HG03025 (cell line): ENCODE measurements at regions not wholly inside any gene's neighbourhood (a gene's known extent, or its start where the extent isn't known, plus 50 kb on each side); places are given as distances from the start of the nearest gene placed in this dataset.
"Not testable (repeated sequence)": the region's sequence is repeated elsewhere in the genome, so short reads cannot be mapped to it uniquely, and the experiment has no call there.

Source experiments
- ATAC-seq: cut with Tn5 transposase; IDR thresholded peaks from one replicate; pipeline ENCODE4 v1.9.1; 2021; ENCODE audit warnings: mild to moderate bottlenecking, moderate library complexity; ENCODE audit not compliant: unreplicated experiment, low FRiP score

DNA sequence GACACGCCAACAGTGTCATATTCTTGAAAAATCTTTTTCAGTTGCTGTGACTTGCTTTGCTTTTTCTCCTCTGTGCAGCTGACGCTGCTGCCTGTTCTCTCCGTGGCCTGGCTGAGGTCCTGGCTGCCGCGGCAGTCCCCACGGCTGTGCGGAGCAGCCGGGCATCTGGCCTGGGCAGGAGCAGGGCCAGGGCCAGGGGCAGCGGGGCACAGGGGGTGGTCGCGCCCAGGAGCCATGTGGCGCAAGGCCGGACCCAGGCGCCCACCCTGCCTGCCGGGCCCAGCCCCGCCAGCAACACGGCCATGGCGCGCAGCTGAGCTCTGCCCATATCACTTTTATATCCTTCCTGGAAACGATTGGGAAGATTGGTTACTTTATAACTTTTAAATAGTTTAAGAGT, 109.4 kb upstream of the ACBD5 start:
- ATAC-seq, result no peak

DNA sequence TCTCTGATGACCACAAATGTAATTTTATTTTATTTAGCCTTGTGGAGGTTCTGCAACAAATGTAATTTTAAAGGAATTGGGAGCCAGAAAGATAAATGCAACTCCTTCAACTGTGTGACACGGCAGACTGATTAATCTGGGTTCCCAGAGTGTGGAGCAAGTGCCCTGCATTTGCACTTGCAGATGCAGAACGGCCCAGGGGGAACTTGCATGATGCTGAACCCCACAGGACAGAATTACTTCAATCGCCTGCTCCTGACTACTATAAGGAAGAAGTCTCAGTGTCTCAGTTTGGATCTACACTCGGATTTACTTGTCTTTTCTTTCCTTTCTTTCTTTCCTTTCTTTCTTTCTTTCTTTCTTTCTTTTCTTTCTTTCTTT, 107.2 kb upstream of the ACBD5 start:
- ATAC-seq, result not testable (repeated sequence)

DNA sequence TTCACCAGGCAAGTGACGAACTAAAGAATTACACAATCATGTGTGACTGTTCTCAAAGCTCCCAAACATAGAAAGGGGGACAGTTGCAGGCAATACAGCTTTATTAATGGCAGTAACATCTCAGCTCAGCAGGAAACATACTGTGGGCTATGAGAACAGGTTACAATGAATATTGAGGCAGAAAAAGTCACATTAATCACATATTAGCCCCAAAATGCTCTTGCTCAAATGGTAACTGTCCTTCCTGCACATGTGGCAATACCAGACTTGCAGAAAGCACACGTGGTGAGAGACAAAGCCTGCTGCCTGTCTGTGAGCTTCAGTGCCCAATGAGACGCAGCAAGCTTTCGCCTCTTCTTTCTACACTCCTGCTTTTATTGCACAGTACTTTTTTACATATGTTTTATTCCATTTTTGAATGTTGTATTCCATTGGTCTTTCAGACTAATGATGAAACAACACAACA, 104.9 kb upstream of the ACBD5 start:
- no peak for ATAC-seq

DNA sequence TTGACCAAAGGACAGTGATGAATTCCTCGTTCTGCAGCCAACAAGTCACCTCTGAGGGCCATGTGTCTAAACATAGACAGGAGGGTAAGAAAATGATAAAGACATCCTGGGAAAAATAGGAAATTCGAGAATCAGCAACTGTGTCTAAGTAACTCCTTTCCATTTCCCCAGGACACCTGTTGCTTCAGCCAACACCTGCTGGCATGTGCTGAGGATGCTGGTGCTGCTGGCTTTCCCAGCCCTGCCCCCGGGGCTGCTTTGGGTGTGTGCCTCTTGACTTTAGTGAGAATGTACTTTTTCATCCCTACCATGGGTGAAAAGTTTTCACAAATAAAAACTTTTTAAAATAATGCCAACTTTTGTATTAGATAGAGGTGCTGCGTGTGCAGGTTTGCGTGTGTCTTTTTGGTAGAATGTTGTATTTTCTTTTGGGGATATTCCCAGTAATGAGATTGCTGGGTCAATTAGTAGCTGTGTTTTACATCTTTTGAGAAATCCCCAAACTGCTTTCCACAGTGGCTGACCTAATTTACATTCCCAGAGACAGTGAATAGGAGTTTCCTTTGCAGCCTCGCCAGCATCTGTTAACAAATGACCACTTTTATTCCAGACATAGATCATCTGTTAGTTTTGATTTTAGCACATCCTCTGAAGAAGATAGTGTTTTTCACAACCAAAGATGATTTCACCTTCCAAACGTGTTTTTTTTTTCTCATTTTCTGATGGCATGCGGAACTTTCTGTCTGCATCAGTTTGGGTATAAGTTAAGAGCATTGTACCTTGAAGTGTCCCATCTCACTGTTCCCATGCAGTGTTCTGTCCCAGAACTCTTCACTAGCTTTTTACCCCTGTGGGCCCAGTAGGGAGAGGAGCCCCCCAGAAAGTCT, 104.2 kb upstream of the ACBD5 start:
- no peak for ATAC-seq

DNA sequence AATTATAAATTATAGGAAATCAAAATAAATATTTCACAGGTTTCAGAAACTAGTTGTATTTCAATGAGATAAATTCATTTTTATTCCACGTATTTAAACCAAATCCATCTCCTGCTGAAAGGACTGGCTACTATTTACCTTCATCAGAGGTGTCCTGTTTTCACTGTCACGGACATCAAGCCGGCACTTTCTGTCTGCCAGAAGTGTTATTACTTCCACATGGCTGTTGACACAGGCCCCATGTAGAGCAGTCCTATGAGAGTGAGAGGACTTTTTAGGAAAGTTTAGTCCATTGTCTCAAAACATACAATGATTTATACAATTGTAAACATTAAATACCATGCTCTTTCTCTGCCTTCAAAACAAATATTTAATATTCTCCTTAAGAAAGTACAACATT, 100.4 kb upstream of the ACBD5 start:
- ATAC-seq, result no peak

DNA sequence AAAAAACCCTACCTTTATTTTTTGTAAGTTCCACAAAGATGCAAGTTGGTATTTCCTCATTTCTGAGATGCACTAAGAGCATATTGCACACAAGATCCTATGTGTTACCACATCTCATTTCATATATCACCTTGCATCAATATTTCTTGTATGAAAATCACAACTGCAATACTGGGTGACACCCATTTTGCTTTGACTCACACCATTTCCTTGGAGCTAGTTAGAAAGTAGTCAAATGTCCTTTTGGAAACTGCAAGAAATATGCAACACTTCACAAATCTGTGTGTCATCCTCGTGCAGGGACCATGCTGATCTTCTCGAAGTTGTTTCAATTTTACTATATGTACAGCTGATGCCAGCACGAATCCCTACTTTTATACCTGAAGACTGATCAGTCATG, 94.6 kb upstream of the ACBD5 start:
- not testable (repeated sequence) for ATAC-seq

DNA sequence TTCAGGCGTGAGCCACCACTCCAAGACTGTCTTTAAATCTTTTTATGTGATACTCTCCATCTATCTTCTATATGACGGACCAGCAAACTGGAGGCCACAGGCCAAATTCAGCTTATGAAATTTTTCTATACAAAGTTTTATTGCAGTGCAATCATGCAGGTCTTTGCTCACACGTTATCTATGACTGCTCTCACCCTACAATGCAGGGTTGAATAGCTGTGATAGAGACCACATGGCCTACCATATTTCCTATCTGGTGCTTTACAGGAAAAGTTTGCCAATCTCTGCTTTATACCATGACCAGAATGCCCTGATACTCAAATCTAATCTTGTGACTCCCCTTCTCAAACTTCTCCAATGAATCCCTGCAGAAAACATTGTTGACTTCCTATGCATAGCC, 89.5 kb upstream of the ACBD5 start:
- ATAC-seq, result no peak

DNA sequence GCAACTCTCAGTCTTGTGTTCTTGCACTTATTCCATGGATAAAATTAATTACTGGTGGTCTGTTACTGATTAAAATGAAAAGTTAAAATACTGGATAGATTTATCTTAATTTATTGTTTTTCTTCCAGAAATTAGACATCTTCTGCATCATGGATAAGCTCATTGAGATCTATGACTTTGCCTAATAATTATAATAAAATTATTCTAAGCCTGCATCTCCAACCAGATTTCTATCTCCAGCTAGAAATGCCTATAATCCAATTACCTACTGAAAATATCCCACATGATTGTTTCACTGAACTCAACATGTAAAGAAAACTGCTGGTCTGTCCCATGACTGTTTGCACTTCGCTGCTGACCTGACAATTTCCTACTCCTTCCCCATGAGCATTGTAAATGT, 88.3 kb upstream of the ACBD5 start:
- no peak for ATAC-seq

DNA sequence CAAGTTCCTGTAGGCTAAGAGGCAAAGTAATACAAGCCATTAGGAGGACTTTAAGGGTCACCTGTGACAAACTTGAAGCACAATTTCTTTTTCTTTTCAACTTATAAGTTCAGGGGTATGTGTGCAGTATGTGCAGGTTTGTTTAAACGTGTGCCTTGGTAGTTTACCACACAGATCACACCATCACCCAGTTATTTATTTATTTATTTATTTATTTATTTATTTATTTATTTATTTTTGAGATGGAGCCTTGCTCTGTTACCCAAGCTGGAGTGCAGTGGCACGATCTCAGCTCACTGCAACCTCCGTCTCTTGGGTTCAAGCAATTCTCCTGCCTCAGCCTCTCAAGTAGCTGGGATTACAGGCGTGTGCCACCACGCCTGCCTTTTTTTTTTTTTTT, 86.2 kb upstream of the ACBD5 start:
- not testable (repeated sequence) for ATAC-seq

DNA sequence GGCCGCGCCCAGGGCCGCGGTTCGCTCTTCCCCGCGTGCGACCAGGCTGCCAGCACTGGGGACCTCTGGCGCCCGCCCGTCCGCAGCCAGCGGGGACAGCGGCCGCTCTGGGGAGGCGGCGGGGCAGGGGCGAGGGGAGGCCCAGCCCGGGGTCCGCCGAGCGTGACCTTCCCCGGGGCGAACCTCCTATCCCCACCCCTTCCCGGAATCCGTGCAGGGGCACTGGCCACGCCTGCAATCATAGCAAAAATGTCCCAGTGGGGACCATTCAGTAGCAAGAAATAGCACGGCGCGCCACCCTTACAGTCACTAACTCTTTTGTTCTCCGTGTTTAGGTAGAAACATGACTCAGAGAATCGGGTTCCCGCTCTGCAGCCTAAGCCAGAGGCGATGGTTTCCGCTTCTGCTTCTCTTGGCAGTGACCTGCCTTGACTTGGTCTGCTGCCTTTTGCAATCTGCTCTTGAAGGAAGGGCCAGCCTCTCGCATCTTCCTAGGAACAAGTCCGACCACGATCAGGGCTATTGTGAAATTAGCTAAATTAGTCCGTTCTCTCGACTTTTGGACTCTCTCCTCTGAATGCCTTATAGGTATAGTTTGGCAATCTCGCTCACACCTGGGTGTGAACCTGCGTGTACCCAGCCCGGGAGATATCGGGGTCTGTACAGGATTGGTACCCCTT, 79.3 kb upstream of the ACBD5 start:
- ATAC-seq, result peak; percentile 83

DNA sequence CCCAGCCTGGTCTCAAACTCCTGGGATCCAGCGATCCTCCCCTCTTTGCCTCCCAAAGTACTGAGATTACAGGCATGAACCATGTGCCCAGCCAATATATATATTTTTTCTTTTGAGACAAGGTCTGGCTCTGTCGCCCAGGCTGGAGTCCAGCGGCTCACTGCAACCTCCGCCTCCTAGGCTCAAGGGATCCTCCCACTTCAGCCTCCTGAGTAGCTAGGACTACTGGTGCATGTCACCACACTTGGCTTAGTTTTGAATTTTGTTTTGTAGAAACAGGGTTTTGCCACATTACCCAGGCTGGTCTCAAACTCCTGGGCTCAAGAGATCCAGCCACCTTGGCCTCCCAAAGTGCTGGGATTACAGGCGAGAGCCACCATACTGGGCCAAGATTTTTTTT, 78.5 kb upstream of the ACBD5 start:
- ATAC-seq, result not testable (repeated sequence)

DNA sequence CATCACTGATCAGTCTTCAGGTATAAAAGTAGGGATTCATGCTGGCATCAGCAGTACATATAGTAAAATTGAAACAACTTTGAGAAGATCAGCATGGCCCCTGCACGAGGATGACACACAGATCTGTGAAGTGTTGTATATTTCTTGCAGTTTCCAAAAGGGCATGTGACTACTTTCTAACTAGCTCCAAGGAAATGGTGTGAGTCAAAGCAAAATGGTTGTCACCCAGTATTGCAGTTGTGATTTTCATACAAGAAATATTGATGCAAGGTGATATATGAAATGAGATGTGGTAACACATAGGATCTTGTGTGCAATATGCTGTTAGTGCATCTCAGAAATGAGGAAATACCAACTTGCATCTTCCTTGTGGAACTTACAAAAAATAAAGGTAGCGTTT, 74.5 kb upstream of the ACBD5 start:
- not testable (repeated sequence) for ATAC-seq

DNA sequence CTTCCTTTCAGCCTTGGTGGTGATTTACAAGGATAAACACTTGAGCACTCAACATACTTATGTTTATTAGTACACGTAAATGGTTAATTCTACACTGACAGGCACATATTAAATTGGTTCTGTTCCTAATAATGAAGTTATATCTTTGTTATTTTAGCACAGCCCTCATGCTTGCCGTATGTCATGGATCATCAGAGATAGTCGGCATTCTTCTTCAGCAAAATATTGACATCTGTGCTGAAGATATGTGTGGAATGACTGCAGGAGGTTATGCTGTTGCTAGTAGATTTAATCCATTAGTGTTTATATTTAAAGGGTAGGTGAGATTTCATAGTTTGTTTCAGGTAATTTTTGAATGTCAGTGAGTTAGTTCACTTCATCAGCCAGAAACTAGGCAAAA, 73.0 kb upstream of the ACBD5 start:
- not testable (repeated sequence) for ATAC-seq

DNA sequence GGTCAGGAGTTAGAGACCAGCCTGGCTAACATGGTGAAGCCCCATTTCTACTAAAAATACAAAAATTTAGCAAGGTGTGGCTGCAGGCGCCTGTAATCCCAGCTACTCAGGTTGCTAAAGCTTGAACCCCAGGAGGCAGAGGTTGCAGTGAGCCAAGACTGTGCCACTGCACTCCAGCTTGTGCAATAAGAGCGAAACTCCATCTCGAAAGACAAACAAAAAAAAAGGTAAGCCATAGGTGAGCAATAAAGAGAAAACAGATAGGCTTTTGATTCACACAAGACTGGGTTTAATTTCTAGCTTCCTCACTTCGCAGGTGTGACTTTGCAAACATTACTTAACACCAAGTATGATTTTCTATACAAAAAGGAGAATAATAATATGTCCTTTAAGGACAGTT, 72.3 kb upstream of the ACBD5 start:
- no peak for ATAC-seq

DNA sequence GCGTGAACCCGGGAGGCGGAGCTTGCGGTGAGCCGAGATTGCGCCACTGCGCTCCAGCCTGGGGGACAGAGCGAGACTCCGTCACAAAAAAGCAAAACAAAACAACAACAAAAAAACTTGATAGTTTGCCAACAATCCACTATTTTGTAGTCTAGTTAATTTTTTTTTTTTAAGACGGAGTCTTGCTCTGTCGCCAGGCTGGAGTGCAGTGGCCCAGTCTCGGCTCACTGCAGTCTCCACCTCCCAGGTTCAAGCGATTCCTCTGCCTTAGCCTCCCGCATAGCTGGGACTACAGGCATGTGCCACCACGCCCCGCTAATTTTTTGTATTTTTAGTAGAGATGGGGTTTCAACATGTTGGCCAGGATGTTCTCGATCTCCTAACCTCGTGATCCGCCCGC, 71.2 kb upstream of the ACBD5 start:
- ATAC-seq, result not testable (repeated sequence)

DNA sequence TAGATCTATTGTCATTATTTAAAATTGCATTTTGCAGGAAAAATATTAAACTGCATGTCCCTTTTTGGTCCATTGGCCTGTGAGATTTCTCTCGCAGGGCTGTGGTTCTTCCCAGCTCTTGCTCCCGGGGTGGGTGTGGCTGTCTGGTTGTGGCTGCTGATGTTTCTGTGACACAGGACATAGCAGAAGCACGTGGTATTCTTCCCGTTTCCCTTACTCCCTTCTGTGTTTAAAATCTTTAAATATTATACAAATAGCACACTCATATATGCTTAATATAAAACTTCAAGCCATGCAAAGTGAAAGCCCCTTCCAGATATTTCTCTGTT, 57.9 kb upstream of the ACBD5 start:
- ATAC-seq, result not testable (repeated sequence)

DNA sequence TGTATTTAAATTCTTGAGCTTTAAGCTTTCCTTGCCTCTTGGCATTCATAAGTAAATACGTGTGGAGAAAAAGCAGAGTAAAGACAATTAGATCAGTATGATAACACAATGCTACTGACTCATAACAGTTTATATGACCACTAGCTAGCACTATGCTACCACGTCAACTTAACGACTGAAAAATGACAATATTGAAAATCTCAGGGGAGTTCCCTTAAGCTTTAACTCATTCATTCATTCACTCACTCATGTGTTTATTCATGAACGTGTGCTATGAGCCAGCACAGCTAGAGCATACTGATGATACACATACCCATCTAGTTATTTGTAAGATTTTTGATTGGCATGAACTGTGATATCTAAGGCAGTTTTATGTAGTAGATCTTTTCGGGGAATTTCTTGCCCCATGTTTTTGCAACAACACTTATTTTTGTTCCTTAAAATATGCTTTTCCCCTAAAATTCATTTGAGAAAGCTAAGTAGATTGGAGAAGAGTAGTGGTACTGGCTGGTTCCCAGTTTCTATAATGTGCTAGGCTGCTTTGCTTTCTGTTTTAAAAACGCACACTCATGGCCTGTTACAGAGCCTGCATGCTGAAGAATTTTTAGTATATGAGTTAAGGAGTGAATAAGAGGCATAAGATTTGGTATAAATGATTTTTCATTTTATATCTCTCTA, 57.4 kb upstream of the ACBD5 start:
- ATAC-seq, result no peak

DNA sequence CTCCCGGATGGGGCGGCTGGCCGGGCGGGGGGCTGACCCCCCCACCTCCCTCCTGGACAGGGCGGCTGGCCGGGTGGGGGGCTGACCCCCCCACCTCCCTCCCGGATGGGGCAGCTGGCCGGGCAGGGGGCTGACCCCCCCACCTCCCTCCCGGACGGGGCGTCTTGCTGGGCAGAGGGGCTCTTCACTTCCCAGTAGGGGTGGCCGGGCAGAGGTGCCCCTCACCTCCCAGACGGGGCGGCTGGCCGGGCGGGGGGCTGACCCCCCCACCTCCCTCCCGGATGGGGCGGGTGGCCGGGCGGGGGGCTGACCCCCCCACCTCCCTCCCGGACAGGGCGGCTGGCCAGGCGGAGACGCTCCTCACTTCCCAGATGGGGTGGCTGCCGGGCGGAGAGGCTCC, 55.7 kb upstream of the ACBD5 start:
- not testable (repeated sequence) for ATAC-seq

DNA sequence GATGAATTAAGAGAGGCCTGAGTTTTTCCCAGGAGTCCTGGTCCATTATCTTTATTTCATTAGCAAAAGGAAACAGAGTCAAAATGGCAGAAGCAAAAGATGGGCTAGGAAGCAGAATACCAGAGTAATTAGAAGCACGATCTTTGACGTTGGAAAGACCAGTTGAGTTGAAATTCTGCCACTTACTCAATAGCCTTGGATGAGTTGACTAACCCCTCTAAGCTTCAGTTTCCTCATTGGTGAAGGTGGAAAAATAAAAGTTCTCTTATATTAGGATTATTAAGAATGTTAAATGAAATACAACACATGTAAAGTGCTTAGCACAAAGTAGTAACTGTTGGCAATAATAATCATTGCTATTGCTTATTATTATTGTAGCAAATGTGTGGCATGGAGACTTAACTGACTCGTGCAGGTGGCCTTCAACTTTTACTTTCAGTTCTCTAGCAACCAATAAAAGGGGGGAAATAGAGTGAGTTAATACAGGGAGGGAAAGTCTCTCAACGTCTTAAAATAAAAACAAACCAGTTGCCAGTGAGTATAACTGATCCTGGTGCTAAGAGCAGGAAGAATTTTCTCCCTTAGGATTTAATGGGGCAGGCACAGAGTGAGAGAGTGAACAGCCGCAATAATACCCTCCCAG, 50.8 kb upstream of the ACBD5 start:
- peak; percentile 85 for ATAC-seq
